HG02840 (cell line): ENCODE measurements at regions not wholly inside any gene's neighbourhood (a gene's known extent, or its start where the extent isn't known, plus 50 kb on each side); places are given as distances from the start of the nearest gene placed in this dataset.

ENCODE experiments used
- ATAC-seq: cut with Tn5 transposase; IDR thresholded peaks from one replicate; pipeline ENCODE4 v1.9.1; 2021; ENCODE audit warnings: mild to moderate bottlenecking, moderate library complexity, moderate number of reproducible peaks; ENCODE audit not compliant: unreplicated experiment, low FRiP score

GRCh38 chr18:71625556-71626090, 918.5 kb downstream of the CBLN2 start:
- ATAC-seq = no peak

GRCh38 chr18:71598374-71598773, 945.8 kb downstream of the CBLN2 start:
- ATAC-seq = no peak

GRCh38 chr18:71597219-71597618, 946.9 kb downstream of the CBLN2 start:
- ATAC-seq = no peak

- ATAC-seq = no peak
Measured at GRCh38 chr18:71583252-71583651, 960.9 kb downstream of the CBLN2 start.

GRCh38 chr18:71554686-71555085, 989.5 kb downstream of the CBLN2 start:
- no peak for ATAC-seq

GRCh38 chr18:71541643-71542042, 1002.5 kb downstream of the CBLN2 start:
- ATAC-seq = no peak

- ATAC-seq = no peak
Measured at GRCh38 chr18:71529703-71530303, 1014.3 kb downstream of the CBLN2 start.

- no peak for ATAC-seq
Measured at GRCh38 chr18:71523483-71524435, 1020.4 kb downstream of the CBLN2 start.

- no peak for ATAC-seq
Measured at GRCh38 chr18:71505526-71505925, 1038.6 kb downstream of the CBLN2 start.

- no peak for ATAC-seq
Measured at GRCh38 chr18:71503222-71503621, 1040.9 kb downstream of the CBLN2 start.

GRCh38 chr18:71485611-71486010, 1058.5 kb downstream of the CBLN2 start:
- ATAC-seq = no peak

- no peak for ATAC-seq
Measured at GRCh38 chr18:71471963-71472725, 1072.0 kb downstream of the CBLN2 start.

- ATAC-seq = no peak
Measured at GRCh38 chr18:71456206-71456605, 1087.9 kb downstream of the CBLN2 start.

- ATAC-seq = no peak
Measured at GRCh38 chr18:71450257-71450656, 1093.9 kb downstream of the CBLN2 start.

- ATAC-seq = no peak
Measured at GRCh38 chr18:71443706-71444480, 1100.2 kb downstream of the CBLN2 start.

- no peak for ATAC-seq
Measured at GRCh38 chr18:71442731-71443141, 1101.4 kb downstream of the CBLN2 start.

GRCh38 chr18:71441156-71441555, 1103.0 kb downstream of the CBLN2 start:
- ATAC-seq = no peak

- no peak for ATAC-seq
Measured at GRCh38 chr18:71437511-71437910, 1106.6 kb downstream of the CBLN2 start.

- no peak for ATAC-seq
Measured at GRCh38 chr18:71433373-71433772, 1110.8 kb downstream of the CBLN2 start.

GRCh38 chr18:71431689-71432088, 1112.5 kb downstream of the CBLN2 start:
- no peak for ATAC-seq
